NB4 (cell line): ENCODE measurements at regions not wholly inside any gene's neighbourhood (a gene's known extent, or its start where the extent isn't known, plus 50 kb on each side); places are given as distances from the start of the nearest gene placed in this dataset.

Source experiments
- DNase-seq: peaks from one replicate; pipeline ENCODE4 v3.0.0; 2010; ENCODE audit warnings: low read depth
- H3K4me3 ChIP-seq: one replicate; pipeline ENCODE4 v1.5.1; 2011; ENCODE audit warnings: mild to moderate bottlenecking, low read depth, low read length, moderate library complexity
- MYC ChIP-seq: IDR thresholded peaks from 2 replicates; pipeline ENCODE4 v1.6.1; 2011; ENCODE audit warnings: low read depth, low read length
- POLR2A ChIP-seq: IDR thresholded peaks from 2 replicates; pipeline ENCODE4 v1.6.1; 2011; ENCODE audit warnings: mild to moderate bottlenecking; ENCODE audit not compliant: insufficient read length; ENCODE audit errors: extremely low read depth
- TF ChIP-seq, protein P1 (sequence below): IDR thresholded peaks from one replicate; pipeline ENCODE4 v1.5.1; 2012; ENCODE audit warnings: low read depth, low read length
- TF ChIP-seq, protein P2 (sequence below): IDR thresholded peaks from 2 replicates; pipeline ENCODE4 v1.6.1; 2011; ENCODE audit warnings: low read depth, low read length

DNA sequence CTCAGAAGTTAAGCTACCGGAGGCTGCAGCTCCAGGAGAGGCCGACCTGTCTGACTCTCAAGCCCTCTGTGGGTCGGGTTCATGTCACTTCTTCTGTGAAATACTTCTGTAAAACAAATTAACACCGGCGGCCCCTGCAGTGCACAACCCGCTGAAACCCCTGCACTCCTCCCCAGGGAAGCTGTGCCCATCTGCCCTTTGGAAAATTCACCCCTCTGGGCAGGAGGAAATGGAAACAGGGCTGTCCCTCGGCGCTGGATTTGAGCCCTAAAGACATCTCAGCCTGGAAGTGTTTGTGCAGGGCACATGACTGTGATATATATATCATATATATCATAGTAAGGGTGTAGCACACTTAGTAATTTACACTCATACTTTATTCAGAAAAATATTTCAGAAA, 415.3 kb downstream of the IRS2 start:
- H3K4me3 ChIP-seq = no peak overlapping the region
- no peak for DNase-seq
- TF ChIP-seq MYC (no peak), POLR2A (no peak)
- TF ChIP-seq, protein P1, sequence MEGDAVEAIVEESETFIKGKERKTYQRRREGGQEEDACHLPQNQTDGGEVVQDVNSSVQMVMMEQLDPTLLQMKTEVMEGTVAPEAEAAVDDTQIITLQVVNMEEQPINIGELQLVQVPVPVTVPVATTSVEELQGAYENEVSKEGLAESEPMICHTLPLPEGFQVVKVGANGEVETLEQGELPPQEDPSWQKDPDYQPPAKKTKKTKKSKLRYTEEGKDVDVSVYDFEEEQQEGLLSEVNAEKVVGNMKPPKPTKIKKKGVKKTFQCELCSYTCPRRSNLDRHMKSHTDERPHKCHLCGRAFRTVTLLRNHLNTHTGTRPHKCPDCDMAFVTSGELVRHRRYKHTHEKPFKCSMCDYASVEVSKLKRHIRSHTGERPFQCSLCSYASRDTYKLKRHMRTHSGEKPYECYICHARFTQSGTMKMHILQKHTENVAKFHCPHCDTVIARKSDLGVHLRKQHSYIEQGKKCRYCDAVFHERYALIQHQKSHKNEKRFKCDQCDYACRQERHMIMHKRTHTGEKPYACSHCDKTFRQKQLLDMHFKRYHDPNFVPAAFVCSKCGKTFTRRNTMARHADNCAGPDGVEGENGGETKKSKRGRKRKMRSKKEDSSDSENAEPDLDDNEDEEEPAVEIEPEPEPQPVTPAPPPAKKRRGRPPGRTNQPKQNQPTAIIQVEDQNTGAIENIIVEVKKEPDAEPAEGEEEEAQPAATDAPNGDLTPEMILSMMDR = no peak
- TF ChIP-seq, protein P2, sequence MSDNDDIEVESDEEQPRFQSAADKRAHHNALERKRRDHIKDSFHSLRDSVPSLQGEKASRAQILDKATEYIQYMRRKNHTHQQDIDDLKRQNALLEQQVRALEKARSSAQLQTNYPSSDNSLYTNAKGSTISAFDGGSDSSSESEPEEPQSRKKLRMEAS = no peak

DNA sequence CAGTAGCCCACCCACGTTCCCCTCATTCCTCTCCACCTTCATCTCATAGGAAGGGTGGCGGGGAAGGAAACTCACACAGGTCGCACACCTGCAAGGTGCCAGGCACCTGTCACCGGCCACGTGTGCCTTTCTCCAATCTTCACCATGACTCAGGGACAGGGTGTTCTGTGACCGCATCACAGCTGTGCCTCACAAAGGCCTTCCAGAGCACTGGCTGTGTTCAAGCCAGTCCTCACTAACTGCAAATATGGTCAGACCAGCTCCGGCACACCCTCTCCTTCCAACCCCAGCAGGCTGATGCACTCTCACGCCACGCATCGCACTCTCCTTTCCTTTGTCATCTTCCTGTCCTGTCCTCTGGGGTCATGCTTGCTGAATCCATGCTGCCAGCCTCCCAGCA, 415.9 kb downstream of the IRS2 start:
- no peak for DNase-seq
- TF ChIP-seq POLR2A (no peak), MYC (no peak)
- TF ChIP-seq, protein P1 = no peak
- TF ChIP-seq, protein P2 = no peak
- no peak overlapping the region for H3K4me3 ChIP-seq

DNA sequence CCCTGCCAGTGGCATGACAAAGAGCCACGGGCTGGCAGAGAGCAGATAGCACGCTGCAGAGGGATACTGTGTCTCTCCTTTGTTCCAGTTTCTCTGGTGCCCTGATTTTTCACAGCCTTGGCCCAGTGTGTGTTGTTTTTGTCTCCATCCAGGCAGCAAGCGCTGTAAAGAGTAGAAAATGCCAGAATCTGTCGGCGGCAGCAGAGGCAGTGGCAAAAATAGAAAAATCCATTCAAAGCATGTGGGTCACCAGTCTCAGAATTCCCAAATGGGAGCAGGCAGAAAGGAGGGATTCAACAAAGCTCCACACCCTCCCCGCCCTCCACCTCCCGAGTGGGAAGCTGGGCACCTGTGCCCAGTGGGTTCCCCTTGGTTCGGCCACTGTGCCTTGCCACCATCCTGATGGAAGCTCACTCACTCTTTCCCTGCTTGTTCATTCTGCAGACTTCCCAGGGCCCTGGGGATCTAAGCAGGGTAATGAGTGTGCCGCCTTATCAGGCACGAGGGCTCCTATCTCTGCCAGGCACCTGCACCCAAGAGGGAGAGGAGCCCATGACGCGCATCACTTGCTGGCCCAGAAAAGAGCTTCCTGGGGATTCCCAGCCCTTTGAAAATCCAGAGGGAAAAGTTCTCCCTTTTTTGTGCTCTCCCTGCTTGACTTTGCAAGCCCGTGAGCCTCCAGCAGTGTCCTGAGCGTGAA, 416.9 kb downstream of the IRS2 start:
- DNase-seq = no peak
- no peak overlapping the region for H3K4me3 ChIP-seq
- no peak for TF ChIP-seq POLR2A
- TF ChIP-seq, protein P1 = no peak
- no peak for TF ChIP-seq MYC
- TF ChIP-seq, protein P2 = no peak

DNA sequence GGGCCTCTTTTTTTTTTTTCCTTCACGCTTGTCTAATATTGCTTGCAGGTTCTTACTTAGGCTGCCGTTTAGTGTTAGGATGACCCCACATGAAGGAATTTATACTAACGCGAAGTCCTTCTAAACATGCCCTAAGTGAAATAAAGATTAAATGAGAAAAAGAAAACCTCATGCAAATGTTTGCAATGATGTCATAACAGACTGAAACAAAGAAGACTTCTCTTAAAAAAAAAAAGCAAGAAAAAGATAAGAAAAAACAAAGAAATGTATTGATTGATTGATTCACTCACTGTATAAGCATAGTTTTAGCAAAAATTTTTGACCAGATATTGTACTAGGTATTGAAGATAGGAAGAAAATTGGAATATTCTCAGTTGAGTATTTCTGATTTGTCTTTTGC, 418.2 kb downstream of the IRS2 start:
- H3K4me3 ChIP-seq = no peak overlapping the region
- TF ChIP-seq MYC (no peak), POLR2A (no peak)
- TF ChIP-seq, protein P2 = no peak
- TF ChIP-seq, protein P1 = no peak
- no peak for DNase-seq

DNA sequence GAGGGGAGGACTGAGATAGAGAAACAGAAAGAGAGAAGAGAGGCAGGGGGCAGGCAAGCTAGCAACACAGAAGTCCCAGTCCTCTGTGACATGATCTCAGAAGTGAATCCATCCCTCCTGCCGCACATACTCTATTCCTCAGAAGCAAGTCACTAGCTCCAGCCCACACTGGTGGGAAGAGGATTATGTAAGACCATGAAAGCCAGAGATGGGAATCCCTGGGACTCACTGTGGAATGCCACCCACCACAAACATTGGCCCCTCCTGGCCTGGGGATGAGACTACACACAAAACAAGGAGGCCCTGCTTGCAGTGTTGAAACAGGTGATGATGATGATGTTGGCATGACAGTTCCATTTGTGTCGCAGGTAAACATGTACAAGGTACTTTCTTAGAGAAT, 419.9 kb downstream of the IRS2 start:
- no peak for TF ChIP-seq POLR2A
- TF ChIP-seq MYC = no peak
- TF ChIP-seq, protein P2 = no peak
- TF ChIP-seq, protein P1 = no peak
- no peak overlapping the region for H3K4me3 ChIP-seq
- no peak for DNase-seq
